H1 (cell line): ENCODE measurements at regions not wholly inside any gene's neighbourhood (a gene's known extent, or its start where the extent isn't known, plus 50 kb on each side); places are given as distances from the start of the nearest gene placed in this dataset.

ENCODE experiments used
- CTCF ChIA-PET: fragments of 300-600 bp; sonication (Branson Sonifier 250); formaldehyde crosslinking; loops from one replicate; lab custom pipeline; 2021; ENCODE audit not compliant: partially characterized antibody; lab: Charles Lee
- POLR2A ChIA-PET: fragments of 300-600 bp; sonication (Branson Sonifier 250); formaldehyde crosslinking; loops from one replicate; lab custom pipeline; 2021; ENCODE audit warnings: inconsistent platforms; ENCODE audit not compliant: partially characterized antibody; lab: Charles Lee
- DNase-seq, 2 experiments: peaks; one replicate each; pipeline versions ENCODE4 v3.0.0 to v3.0.0-alpha.2; 2010 to 2022; ENCODE audit warnings: low spot score in 2 of 2, low read depth in 1 of 2, mixed read lengths in 1 of 2
- FAIRE-seq: peaks from 2 replicates; lab custom pipeline; 2011; peaks lifted over from hg19 to GRCh38; lab: Jason Lieb, UNC
- H2AFZ ChIP-seq: 2 replicates; pipeline ENCODE4 v1.8.1; 2012; ENCODE audit warnings: low read length, inconsistent platforms
- H2AK5ac ChIP-seq: 2 replicates; pipeline ENCODE4 v1.6.1; 2013; ENCODE audit warnings: low read depth, low read length
- H2BK120ac ChIP-seq: replicated peaks from 2 replicates; pipeline ENCODE3; 2013; ENCODE audit warnings: low read depth, low read length, inconsistent platforms
- H2BK12ac ChIP-seq: 2 replicates; pipeline ENCODE4 v1.6.1; 2013; ENCODE audit warnings: low read depth, low read length
- H2BK15ac ChIP-seq: 2 replicates; pipeline ENCODE4 v1.6.1; 2013; ENCODE audit warnings: low read length
- H2BK20ac ChIP-seq: 2 replicates; pipeline ENCODE4 v1.6.1; 2013; ENCODE audit warnings: low read length
- H2BK5ac ChIP-seq: 2 replicates; pipeline ENCODE4 v1.6.1; 2013; ENCODE audit warnings: low read depth, low read length
- H3K14ac ChIP-seq: 2 replicates; pipeline ENCODE4 v1.6.1; 2013; ENCODE audit warnings: inconsistent platforms; ENCODE audit not compliant: insufficient read length
- H3K18ac ChIP-seq: 2 replicates; pipeline ENCODE4 v1.6.1; 2013; ENCODE audit warnings: low read length; ENCODE audit errors: extremely low read depth
- H3K23ac ChIP-seq: 2 replicates; pipeline ENCODE4 v1.6.1; 2013; ENCODE audit warnings: inconsistent platforms; ENCODE audit not compliant: insufficient read length
- H3K23me2 ChIP-seq: 2 replicates; pipeline ENCODE4 v1.6.1; 2013; ENCODE audit warnings: low read depth, low read length
- H3K27ac ChIP-seq: 2 replicates; pipeline ENCODE4 v1.6.1; 2011; ENCODE audit warnings: low read depth, low read length, inconsistent platforms
- H3K27me3 ChIP-seq, 4 experiments: replicated peaks in 1 of 4; 1 replicate in 1 of 4; 2 replicates in 3 of 4; pipeline versions ENCODE4 v1.6.1 to v1.8.1; 2011 to 2013; ENCODE audit warnings: low read length in 3 of 4, mild to moderate bottlenecking in 3 of 4, inconsistent platforms in 2 of 4, mixed read lengths in 2 of 4, moderate library complexity in 1 of 4; ENCODE audit not compliant: control insufficient read depth in 3 of 4, insufficient read depth in 3 of 4; ENCODE audit errors: extremely low read depth in 1 of 4
- H3K36me3 ChIP-seq, 4 experiments: 2 replicates each; pipeline versions ENCODE4 v1.6.1 to v1.8.1; 2011 to 2013; ENCODE audit warnings: mild to moderate bottlenecking in 4 of 4, low read length in 3 of 4, moderate library complexity in 2 of 4, control low read depth in 1 of 4, inconsistent platforms in 1 of 4; ENCODE audit not compliant: insufficient read depth in 4 of 4, control insufficient read depth in 2 of 4
- H3K4ac ChIP-seq: replicated peaks from 2 replicates; pipeline ENCODE3; 2013; ENCODE audit warnings: low read length, low read depth, mixed read lengths, inconsistent platforms; ENCODE audit not compliant: insufficient read length
- H3K4me1 ChIP-seq, 4 experiments: replicated peaks in 1 of 4; 1 replicate in 1 of 4; 2 replicates in 3 of 4; pipeline versions ENCODE4 v1.6.1 to v1.8.1; 2011 to 2013; ENCODE audit warnings: low read length in 3 of 4, inconsistent platforms in 2 of 4, mixed read lengths in 1 of 4; ENCODE audit not compliant: insufficient read depth in 4 of 4, control insufficient read depth in 3 of 4
- H3K4me2 ChIP-seq, 2 experiments: 2 replicates each; pipeline versions ENCODE4 v1.6.1 to v1.8.1; 2011 to 2013; ENCODE audit warnings: low read depth in 2 of 2, low read length in 2 of 2, control low read depth in 1 of 2, inconsistent platforms in 1 of 2, mild to moderate bottlenecking in 1 of 2; ENCODE audit not compliant: insufficient read depth in 1 of 2
- H3K4me3 ChIP-seq, 4 experiments: fragments of 200-600, 300-600 bp in 1 of 4; sonication (generic), shearing (Covaris generic), sonication (Bioruptor Twin) in 1 of 4; 2 replicates each; pipeline versions ENCODE4 v1.5.1 to v1.8.1; 2011 to 2016; ENCODE audit warnings: low read length in 4 of 4, low read depth in 3 of 4, control low read depth in 2 of 4, inconsistent platforms in 2 of 4, mild to moderate bottlenecking in 2 of 4, mixed read lengths in 1 of 4, moderate library complexity in 1 of 4; ENCODE audit not compliant: insufficient read depth in 2 of 4; ENCODE audit errors: extremely low read depth in 1 of 4
- H3K56ac ChIP-seq: replicated peaks from 2 replicates; pipeline ENCODE3; 2013; ENCODE audit warnings: low read depth, mild to moderate bottlenecking, mixed read lengths, low read length, inconsistent platforms; ENCODE audit not compliant: insufficient read length
- H3K79me1 ChIP-seq: 2 replicates; pipeline ENCODE4 v1.6.1; 2013; ENCODE audit warnings: low read depth, low read length, control low read depth
- H3K79me2 ChIP-seq, 2 experiments: 2 replicates each; pipeline versions ENCODE4 v1.6.1 to v1.8.1; 2012 to 2013; ENCODE audit warnings: low read length in 2 of 2, mild to moderate bottlenecking in 2 of 2, inconsistent platforms in 1 of 2; ENCODE audit not compliant: insufficient read depth in 2 of 2, control insufficient read depth in 1 of 2
- H3K9ac ChIP-seq, 4 experiments: replicated peaks in 1 of 4; 1 replicate in 1 of 4; 2 replicates in 3 of 4; pipeline versions ENCODE4 v1.6.1 to v1.8.1; 2011 to 2013; ENCODE audit warnings: low read depth in 3 of 4, low read length in 3 of 4, control low read depth in 2 of 4, mild to moderate bottlenecking in 2 of 4, moderate library complexity in 2 of 4, inconsistent platforms in 1 of 4; ENCODE audit errors: extremely low read depth in 1 of 4
- H3K9me3 ChIP-seq, 2 experiments: 2 replicates each; pipeline versions ENCODE4 v1.6.1 to v1.8.1; 2012 to 2013; ENCODE audit warnings: mild to moderate bottlenecking in 2 of 2, moderate library complexity in 2 of 2, control low read depth in 1 of 2, inconsistent platforms in 1 of 2, low read depth in 1 of 2, low read length in 1 of 2, mixed read lengths in 1 of 2; ENCODE audit not compliant: insufficient read depth in 2 of 2
- H4K20me1 ChIP-seq, 2 experiments: replicated peaks in 1 of 2; 2 replicates each; pipeline versions ENCODE3 to v1.8.1; 2011 to 2013; ENCODE audit warnings: inconsistent platforms in 2 of 2, low read length in 2 of 2, mild to moderate bottlenecking in 1 of 2; ENCODE audit not compliant: insufficient read depth in 2 of 2, control insufficient read depth in 1 of 2
- H4K5ac ChIP-seq: 2 replicates; pipeline ENCODE4 v1.6.1; 2013; ENCODE audit warnings: low read length, low read depth, mixed read lengths, inconsistent platforms; ENCODE audit not compliant: insufficient read length
- H4K8ac ChIP-seq: 2 replicates; pipeline ENCODE4 v1.8.0; 2013; ENCODE audit warnings: mild to moderate bottlenecking, moderate library complexity, low read length, inconsistent platforms; ENCODE audit not compliant: insufficient read depth; ENCODE audit errors: extremely low read depth
- H4K91ac ChIP-seq: replicated peaks from 2 replicates; pipeline ENCODE3; 2013; ENCODE audit warnings: low read length, mixed read lengths, inconsistent platforms; ENCODE audit not compliant: insufficient read length
- BACH1 ChIP-seq: IDR thresholded peaks from 2 replicates; pipeline ENCODE4 v1.6.1; 2012; ENCODE audit warnings: low read length, improper control_type of control experiment
- PHF8 ChIP-seq: fragments of 200-600 bp; sonication (generic); conservative IDR thresholded peaks from 2 replicates; pipeline ENCODE4 v1.7.1; 2012; ENCODE audit warnings: low read depth, mild to moderate bottlenecking, inconsistent platforms, low read length, moderate library complexity
- POLR2AphosphoS5 ChIP-seq: IDR thresholded peaks from 2 replicates; pipeline ENCODE4 v1.6.1; 2011; ENCODE audit warnings: low read depth, low read length
- RAD21 ChIP-seq, 2 experiments: IDR thresholded peaks in 1 of 2; conservative IDR thresholded peaks in 1 of 2; 2 replicates each; pipeline ENCODE4 v1.6.1; 2011; ENCODE audit warnings: low read depth in 2 of 2, low read length in 2 of 2, improper control_type of control experiment in 1 of 2, inconsistent platforms in 1 of 2, mild to moderate bottlenecking in 1 of 2, moderate library complexity in 1 of 2
- SIN3A ChIP-seq, 2 experiments: IDR thresholded peaks in 1 of 2; conservative IDR thresholded peaks in 1 of 2; 2 replicates each; pipeline ENCODE4 v1.6.1; 2011 to 2012; ENCODE audit warnings: low read length in 2 of 2, improper control_type of control experiment in 1 of 2, low read depth in 1 of 2, mild to moderate bottlenecking in 1 of 2
- TCF12 ChIP-seq: IDR thresholded peaks from 2 replicates; pipeline ENCODE4 v1.6.1; 2011; ENCODE audit warnings: low read depth, mild to moderate bottlenecking, low read length
- WGBS, 2 experiments: shearing (Covaris generic) in 1 of 2; methylation state at CpG; one replicate each; pipeline versions ENCODE4 v1.1.6 to v1.1.7; 2013 to 2015; ENCODE audit warnings: low lambda C conversion rate in 2 of 2, mixed read lengths in 2 of 2, inconsistent platforms in 1 of 2, low coverage in 1 of 2, missing lambda C conversion rate in 1 of 2; ENCODE audit not compliant: insufficient replicate concordance in 2 of 2, insufficient coverage in 1 of 2, insufficient read length in 1 of 2; ENCODE audit errors: extremely low coverage in 1 of 2, missing lambda C conversion rate in 1 of 2; 5-methylcytosine and 5-hydroxymethylcytosine counted together

DNA sequence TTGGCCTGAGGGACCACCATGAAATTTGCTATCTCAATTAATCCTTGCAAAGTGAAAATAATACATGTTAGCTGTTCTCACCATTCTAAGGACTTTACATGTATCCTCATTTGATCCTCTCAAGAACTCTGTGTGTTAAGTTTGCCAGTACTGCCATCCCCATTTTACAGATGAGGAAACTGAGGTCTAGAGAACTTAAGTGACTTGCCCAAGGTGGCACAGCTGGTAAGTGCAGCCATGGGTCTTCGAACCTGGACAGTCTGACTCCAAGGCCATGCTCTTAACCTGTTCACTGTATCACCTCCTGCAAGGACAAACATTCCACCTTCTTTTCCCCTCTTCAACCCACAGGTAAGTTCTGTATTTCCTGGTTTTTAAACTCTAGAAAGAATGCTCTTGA, 85.3 kb upstream of the NFE2L3 start:
- H4K91ac ChIP-seq: no peak overlapping the region
- FAIRE-seq (no peak), DNase-seq (no peak)
- no peak overlapping the region for H2BK12ac ChIP-seq
- no peak overlapping the region for H3K14ac ChIP-seq
- H4K20me1 ChIP-seq: no peaks in the 10 kb centered on the region
- WGBS, 2 experiments: 88% methylated on average over 1 of the region's 1 CpG; no CpG with 5 or more reads in 1 of the 2 experiments
- ChIA-PET CTCF (interaction anchor here (0.9 to 1.6 kb wide), 5 partner anchors 12 to 174 kb away, joined by 3 to 5 read pairs (median 4); no protein-coding TSS in a partner anchor), POLR2A (no interaction called here)
- H3K27ac ChIP-seq: no peak overlapping the region
- H3K4me2 ChIP-seq: no peak overlapping the region
- no peak overlapping the region for H3K9ac ChIP-seq
- no peak overlapping the region for H2BK20ac ChIP-seq
- no peaks in the 10 kb centered on the region for H3K4me1 ChIP-seq
- no peaks in the 10 kb centered on the region for H3K36me3 ChIP-seq
- no peak overlapping the region for H4K8ac ChIP-seq
- no peaks in the 10 kb centered on the region for H3K9me3 ChIP-seq
- H3K79me2 ChIP-seq: no peaks in the 10 kb centered on the region
- no peak overlapping the region for H2BK5ac ChIP-seq
- H2AFZ ChIP-seq: no peak overlapping the region
- H2BK120ac ChIP-seq: no peak overlapping the region
- no peak overlapping the region for H3K23ac ChIP-seq
- no peak overlapping the region for H2AK5ac ChIP-seq
- H2BK15ac ChIP-seq: no peak overlapping the region
- no peaks in the 10 kb centered on the region for H3K27me3 ChIP-seq
- H4K5ac ChIP-seq: no peak overlapping the region
- H3K4ac ChIP-seq: no peak overlapping the region
- no peaks in the 10 kb centered on the region for H3K79me1 ChIP-seq
- no peak overlapping the region for H3K18ac ChIP-seq
- TF ChIP-seq TCF12 (no peak), RAD21 (IDR thresholded peaks at IDR 0.05 in 1 of 2, conservative IDR thresholded peaks at IDR 0.05 in 1 of 2; ENCODE audit: low read depth in 2 of 2, low read length in 2 of 2) (no peak), SIN3A (conservative IDR thresholded peaks at IDR 0.05 in 1 of 2, IDR thresholded peaks at IDR 0.05 in 1 of 2; ENCODE audit: low read depth in 1 of 2, low read length in 2 of 2) (no peak), POLR2AphosphoS5 (no peak), PHF8 (no peak), BACH1 (no peak)
- no peaks in the 10 kb centered on the region for H3K23me2 ChIP-seq
- H3K4me3 ChIP-seq: no peak overlapping the region
- H3K56ac ChIP-seq: no peak overlapping the region
